HUES6 (cell line): ENCODE measurements at regions not wholly inside any gene's neighbourhood (a gene's known extent, or its start where the extent isn't known, plus 50 kb on each side); places are given as distances from the start of the nearest gene placed in this dataset.

ENCODE experiments used
- H3K27ac ChIP-seq: 2 replicates; pipeline ENCODE4 v1.7.0; 2013; ENCODE audit warnings: low read depth, mild to moderate bottlenecking, low read length, inconsistent platforms
- H3K27me3 ChIP-seq: 2 replicates; pipeline ENCODE4 v1.6.1; 2013; ENCODE audit warnings: low read length; ENCODE audit not compliant: control insufficient read depth, insufficient read depth
- H3K36me3 ChIP-seq: 2 replicates; pipeline ENCODE4 v1.6.1; 2013; ENCODE audit warnings: low read length; ENCODE audit not compliant: control insufficient read depth, insufficient read depth
- H3K4me1 ChIP-seq: 2 replicates; pipeline ENCODE4 v1.6.1; 2013; ENCODE audit warnings: low read length; ENCODE audit not compliant: control insufficient read depth, insufficient read depth
- H3K4me3 ChIP-seq: 2 replicates; pipeline ENCODE4 v1.5.1; 2013; ENCODE audit warnings: low read depth, low read length
- H3K9ac ChIP-seq: one replicate; pipeline ENCODE4 v1.6.1; 2013; ENCODE audit warnings: mild to moderate bottlenecking, low read length
- H3K9me3 ChIP-seq: 2 replicates; pipeline ENCODE4 v1.6.1; 2013; ENCODE audit warnings: low read depth, low read length; ENCODE audit not compliant: control insufficient read depth, insufficient read depth

DNA sequence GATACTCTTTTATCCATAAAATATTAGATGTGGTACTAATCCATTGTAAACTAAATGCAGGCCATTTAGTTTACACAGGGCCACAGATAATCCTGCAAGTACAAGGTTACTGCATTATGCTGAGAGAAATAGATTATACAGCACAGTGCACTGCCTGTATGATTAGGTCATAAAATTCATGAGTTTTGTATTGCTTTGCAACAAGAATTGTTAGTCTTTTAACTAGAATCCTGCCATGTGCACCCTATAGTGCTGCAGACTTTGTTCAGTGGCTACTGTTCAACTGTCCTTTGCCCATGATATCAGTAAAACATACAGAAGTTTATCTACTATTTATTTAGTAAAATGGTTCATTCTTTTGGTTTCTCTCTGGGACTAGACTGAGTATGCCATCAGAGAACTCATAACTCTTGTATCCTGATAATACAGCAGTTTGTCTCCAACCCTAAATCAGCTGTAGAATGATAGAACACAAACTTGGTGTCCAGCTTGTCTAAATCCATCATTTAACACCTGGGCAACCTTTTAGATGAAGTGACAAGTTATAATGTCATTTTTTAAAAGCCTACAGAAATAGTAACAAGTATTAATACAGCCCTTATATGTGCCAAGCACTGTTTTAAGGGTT lies 291.2 kb downstream of the TMEM167A start:
- H3K4me1 ChIP-seq = peaks cover 5% of the 10 kb centered on the region; the same call in 1 of the 2 replicates
- no peak overlapping the region for H3K9ac ChIP-seq
- no peaks in the 10 kb centered on the region for H3K9me3 ChIP-seq
- no peak overlapping the region for H3K27ac ChIP-seq
- no peaks in the 10 kb centered on the region for H3K36me3 ChIP-seq
- H3K4me3 ChIP-seq = no peak overlapping the region
- H3K27me3 ChIP-seq = no peaks in the 10 kb centered on the region

GRCh38 chr5:82785456-82785855 lies 291.7 kb downstream of the TMEM167A start:
- Histone ChIP-seq H3K9me3 (no peaks in the 10 kb centered on the region), H3K4me3 (no peak overlapping the region), H3K4me1 (peaks cover 5% of the 10 kb centered on the region; the same call in 1 of the 2 replicates), H3K9ac (no peak overlapping the region), H3K27ac (no peak overlapping the region), H3K27me3 (no peaks in the 10 kb centered on the region), H3K36me3 (no peaks in the 10 kb centered on the region)

GRCh38 chr5:82784521-82784920 lies 292.7 kb downstream of the TMEM167A start:
- Histone ChIP-seq H3K9me3 (no peaks in the 10 kb centered on the region), H3K27me3 (no peaks in the 10 kb centered on the region), H3K4me3 (no peak overlapping the region)

DNA sequence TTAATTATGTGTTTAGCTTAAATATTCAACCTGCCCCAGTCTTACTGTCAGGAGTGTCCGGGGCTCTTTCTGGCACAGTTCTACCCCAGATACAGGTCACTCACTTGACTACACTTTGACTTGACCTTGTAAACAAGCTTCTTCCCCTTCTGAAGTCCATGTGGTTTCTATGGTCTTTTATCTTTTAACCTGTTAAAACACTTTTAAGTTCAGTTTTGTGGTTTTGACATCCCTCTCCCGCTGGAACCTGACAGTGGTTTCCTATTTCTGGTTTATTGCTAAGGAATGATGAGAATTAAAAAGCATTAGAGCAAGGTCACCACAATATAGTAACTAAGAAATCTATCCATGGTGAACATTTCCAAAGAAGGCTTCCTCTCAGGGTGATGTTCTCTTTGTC lies 300.1 kb downstream of the TMEM167A start:
- H3K4me1 ChIP-seq = no peaks in the 10 kb centered on the region
- H3K9me3 ChIP-seq = no peaks in the 10 kb centered on the region
- H3K27ac ChIP-seq = no peak overlapping the region
- H3K27me3 ChIP-seq = no peaks in the 10 kb centered on the region
- H3K36me3 ChIP-seq = no peaks in the 10 kb centered on the region
- H3K4me3 ChIP-seq = no peak overlapping the region
- no peak overlapping the region for H3K9ac ChIP-seq

More at GRCh38 chr5:82784521-82784920, 292.7 kb downstream of the TMEM167A start:
- H3K36me3 ChIP-seq = no peaks in the 10 kb centered on the region
- peaks cover 5% of the 10 kb centered on the region; the same call in 1 of the 2 replicates for H3K4me1 ChIP-seq
- H3K27ac ChIP-seq = no peak overlapping the region
- H3K9ac ChIP-seq = no peak overlapping the region

- Histone ChIP-seq H3K9me3 (peaks cover 19% of the 10 kb centered on the region; the same call in 1 of the 2 replicates), H3K27ac (no peak overlapping the region), H3K27me3 (no peaks in the 10 kb centered on the region), H3K4me1 (no peaks in the 10 kb centered on the region), H3K9ac (no peak overlapping the region), H3K36me3 (no peaks in the 10 kb centered on the region), H3K4me3 (no peak overlapping the region)
These were observed 304.9 kb downstream of the TMEM167A start for GRCh38 chr5:82772281-82772680.

DNA sequence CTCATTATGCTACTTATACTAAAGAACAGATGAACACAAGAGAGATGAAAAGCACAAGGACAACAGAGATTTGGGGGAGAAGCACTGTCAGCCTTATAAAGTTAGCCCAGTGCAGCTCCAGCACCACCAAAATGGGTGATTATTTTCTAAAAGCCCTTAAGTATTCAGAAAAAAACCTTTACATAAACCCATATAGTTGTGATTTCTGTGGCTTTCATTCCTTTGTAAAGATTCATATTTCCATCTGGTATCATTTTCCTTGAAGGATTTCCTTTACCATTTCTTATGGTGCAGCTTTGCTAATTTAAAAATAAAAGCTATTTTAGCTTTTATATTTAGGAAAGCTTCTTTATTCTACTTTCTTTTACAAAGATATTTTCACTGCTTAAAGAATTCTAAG lies 311.0 kb downstream of the TMEM167A start:
- no peaks in the 10 kb centered on the region for H3K27me3 ChIP-seq
- peaks cover 14% of the 10 kb centered on the region; the same call in 1 of the 2 replicates for H3K9me3 ChIP-seq
- no peak overlapping the region for H3K27ac ChIP-seq
- no peaks in the 10 kb centered on the region for H3K4me1 ChIP-seq
- no peak overlapping the region for H3K4me3 ChIP-seq
- H3K36me3 ChIP-seq = no peaks in the 10 kb centered on the region
- no peak overlapping the region for H3K9ac ChIP-seq

GRCh38 chr5:82765765-82766164 lies 311.4 kb downstream of the TMEM167A start:
- no peaks in the 10 kb centered on the region for H3K36me3 ChIP-seq
- H3K27me3 ChIP-seq = no peaks in the 10 kb centered on the region
- H3K9ac ChIP-seq = no peak overlapping the region
- H3K4me1 ChIP-seq = no peaks in the 10 kb centered on the region
- no peak overlapping the region for H3K4me3 ChIP-seq
- H3K9me3 ChIP-seq = peaks cover 10% of the 10 kb centered on the region; the same call in 1 of the 2 replicates
- no peak overlapping the region for H3K27ac ChIP-seq

DNA sequence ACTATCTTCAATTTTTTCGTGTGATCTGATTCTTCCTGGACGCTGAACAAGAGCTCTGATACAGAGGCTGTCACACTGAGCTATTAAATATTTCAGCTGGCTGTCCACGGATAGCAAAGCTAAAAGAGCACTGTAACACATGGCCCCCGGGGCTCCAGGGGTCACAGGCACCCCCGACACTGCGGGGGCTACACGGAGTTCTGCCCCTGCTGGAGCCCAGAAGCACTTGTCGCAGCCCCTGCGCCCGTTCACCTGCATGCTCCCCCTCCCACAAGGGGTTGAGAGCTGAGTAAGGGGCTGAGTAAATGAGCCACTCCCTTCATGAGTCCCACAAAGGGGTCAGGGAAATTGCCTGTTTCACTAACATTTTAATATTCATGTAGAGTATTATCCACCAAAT lies 316.3 kb downstream of the TMEM167A start:
- Histone ChIP-seq H3K9ac (no peak overlapping the region), H3K27me3 (no peaks in the 10 kb centered on the region), H3K4me1 (no peaks in the 10 kb centered on the region), H3K9me3 (no peaks in the 10 kb centered on the region), H3K27ac (no peak overlapping the region), H3K4me3 (no peak overlapping the region), H3K36me3 (no peaks in the 10 kb centered on the region)

- no peak overlapping the region for H3K4me3 ChIP-seq
- no peaks in the 10 kb centered on the region for H3K36me3 ChIP-seq
- no peaks in the 10 kb centered on the region for H3K27me3 ChIP-seq
- no peaks in the 10 kb centered on the region for H3K4me1 ChIP-seq
- H3K27ac ChIP-seq = no peak overlapping the region
- no peak overlapping the region for H3K9ac ChIP-seq
- H3K9me3 ChIP-seq = no peaks in the 10 kb centered on the region
These were observed 318.3 kb downstream of the TMEM167A start for GRCh38 chr5:82758881-82759280.

DNA sequence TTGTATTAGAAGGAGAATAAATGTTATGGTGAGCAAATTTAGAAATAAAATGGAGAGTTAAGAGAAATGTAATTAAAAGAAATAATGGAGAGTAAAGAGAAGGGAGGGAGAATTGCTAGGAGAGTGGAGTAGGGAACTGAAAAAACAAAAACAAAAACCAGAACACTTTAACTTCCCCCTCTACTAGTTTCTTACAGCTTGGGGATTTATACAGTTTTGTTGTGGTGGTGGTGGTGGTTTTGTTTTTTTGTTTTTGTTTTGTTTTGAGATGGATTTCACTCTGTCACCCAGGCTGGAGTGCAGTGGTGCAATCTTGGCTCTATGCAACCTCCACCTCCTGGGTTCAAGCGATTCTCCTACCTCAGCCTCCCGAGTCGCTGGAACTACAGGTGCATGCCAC lies 322.4 kb downstream of the TMEM167A start:
- H3K27ac ChIP-seq = no peak overlapping the region
- no peaks in the 10 kb centered on the region for H3K4me1 ChIP-seq
- H3K9me3 ChIP-seq = no peaks in the 10 kb centered on the region
- no peaks in the 10 kb centered on the region for H3K27me3 ChIP-seq
- H3K9ac ChIP-seq = no peak overlapping the region
- H3K36me3 ChIP-seq = no peaks in the 10 kb centered on the region
- H3K4me3 ChIP-seq = no peak overlapping the region

DNA sequence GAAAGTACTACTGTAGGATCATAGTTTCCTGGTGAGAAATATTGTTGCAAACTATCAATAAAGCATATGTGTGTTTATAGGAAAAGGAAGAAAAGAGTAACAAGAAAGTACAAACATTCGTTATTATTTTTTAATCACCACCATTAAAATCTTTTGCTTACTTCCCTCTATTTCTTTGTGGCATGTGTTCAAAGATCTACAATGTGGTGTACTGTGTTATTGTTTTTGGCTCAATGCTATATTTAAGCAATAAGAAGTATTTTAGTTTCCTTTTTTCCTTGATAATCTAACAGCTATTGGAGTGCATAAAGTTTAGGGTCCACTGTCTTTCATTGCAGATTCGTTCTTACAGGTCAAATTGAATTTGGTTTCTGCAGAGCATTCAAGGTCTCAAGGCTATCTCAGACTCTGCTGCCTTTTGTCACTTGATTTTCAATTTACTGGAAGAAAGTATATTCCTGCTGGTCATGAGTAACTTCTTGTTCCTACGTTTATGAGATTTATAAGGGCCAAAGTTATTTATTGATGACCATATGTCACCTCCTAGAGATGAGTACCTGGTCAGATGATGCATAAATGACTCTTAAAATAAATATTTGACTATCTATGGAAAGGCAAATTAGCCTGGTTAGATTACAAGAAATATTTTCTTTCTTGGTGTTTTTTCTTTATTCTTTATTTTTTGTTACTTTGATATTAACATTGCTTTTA lies 323.0 kb downstream of the TMEM167A start:
- Histone ChIP-seq H3K9me3 (no peaks in the 10 kb centered on the region), H3K27me3 (no peaks in the 10 kb centered on the region), H3K9ac (no peak overlapping the region), H3K36me3 (no peaks in the 10 kb centered on the region), H3K4me1 (no peaks in the 10 kb centered on the region), H3K4me3 (no peak overlapping the region), H3K27ac (no peak overlapping the region)
